GM19468 (cell line): ENCODE measurements at regions not wholly inside any gene's neighbourhood (a gene's known extent, or its start where the extent isn't known, plus 50 kb on each side); places are given as distances from the start of the nearest gene placed in this dataset.

Experiments
- ATAC-seq: cut with Tn5 transposase; IDR thresholded peaks from one replicate; pipeline ENCODE4 v1.9.1; 2021; ENCODE audit warnings: mild to moderate bottlenecking, moderate library complexity, moderate number of reproducible peaks; ENCODE audit not compliant: unreplicated experiment; ENCODE audit errors: extremely low read depth

DNA sequence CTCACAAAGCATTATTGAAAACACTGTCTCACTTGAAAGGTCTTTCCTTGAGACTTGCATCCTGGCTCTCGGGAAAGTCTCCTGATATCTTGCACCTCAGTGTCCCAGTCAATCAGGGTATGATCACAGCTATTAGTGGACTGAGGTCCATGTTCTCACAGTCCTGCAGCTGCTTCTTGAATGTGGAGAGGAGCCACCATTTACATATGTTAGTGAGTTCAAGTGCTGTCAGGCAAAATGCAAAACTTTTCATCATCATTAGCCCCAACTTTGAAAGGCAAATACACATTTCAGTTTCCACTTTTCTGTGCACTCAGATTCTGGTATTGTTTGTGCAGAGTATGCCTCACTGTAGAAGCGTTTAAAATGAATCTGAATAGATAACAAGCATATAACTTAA is 111.6 kb downstream of the SNX18 start:
- ATAC-seq: no peak

- no peak for ATAC-seq
Observed at GRCh38 chr5:54628050-54628449, 110.5 kb downstream of the SNX18 start.

- no peak for ATAC-seq
Observed at GRCh38 chr5:54626407-54626806, 108.8 kb downstream of the SNX18 start.

DNA sequence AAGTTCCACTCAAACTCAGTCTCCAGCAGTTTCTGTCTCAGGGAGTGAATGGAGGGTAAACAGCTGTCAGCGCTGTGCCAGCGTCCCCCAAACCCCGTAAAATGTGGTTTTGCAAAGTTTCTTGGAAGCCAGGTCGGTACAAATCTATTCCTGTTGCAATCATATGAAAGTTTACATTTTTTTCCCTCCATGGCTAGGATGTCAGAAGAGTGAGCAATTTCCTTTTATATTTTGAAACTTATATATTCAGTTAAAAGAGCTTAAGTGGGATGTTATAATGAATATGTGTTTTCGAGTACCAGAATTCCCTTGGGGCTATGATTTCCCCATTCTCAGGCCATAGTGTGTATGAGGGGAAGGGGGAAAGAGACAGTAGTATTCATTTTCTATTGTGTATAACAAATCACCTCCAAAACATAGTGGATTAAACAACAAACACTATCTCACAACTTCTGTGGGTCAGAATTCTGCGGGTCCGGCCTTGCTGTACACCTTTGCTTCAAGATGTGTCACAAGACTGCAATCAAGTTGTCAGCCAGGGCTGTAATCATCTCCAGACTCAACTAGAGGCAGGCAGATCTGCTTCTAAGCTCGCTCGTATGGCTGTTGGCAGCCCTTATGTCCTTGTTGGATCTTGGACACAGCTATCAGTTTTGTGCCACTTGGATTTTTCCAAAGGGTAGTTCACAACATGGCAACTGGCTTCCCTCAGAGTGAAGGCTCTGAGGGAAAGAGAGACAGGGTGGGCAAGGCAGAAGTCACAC is 107.4 kb downstream of the SNX18 start:
- no peak for ATAC-seq

GRCh38 chr5:54621709-54622108 is 104.2 kb downstream of the SNX18 start:
- no peak for ATAC-seq

DNA sequence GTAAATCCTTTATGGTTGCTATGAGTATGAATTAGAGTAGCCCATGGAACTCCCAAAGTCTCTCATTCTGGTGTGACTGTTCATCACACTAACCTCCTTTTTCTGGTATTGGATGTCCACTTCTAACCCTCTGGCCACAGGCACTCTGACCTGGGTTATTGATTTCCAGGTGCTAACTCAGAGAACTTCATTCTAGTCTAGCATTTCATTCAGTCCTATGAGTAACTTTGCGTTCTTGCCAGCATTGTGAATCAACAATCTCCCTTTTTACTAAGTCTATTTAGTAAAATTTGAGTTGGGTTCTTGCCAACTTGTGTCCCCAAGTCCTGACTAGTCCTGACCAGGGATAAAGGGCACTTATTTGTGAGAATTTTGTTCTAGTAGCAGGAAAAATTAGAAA is 103.5 kb downstream of the SNX18 start:
- no peak for ATAC-seq

GRCh38 chr5:54620141-54620933 is 102.8 kb downstream of the SNX18 start:
- ATAC-seq: no peak

- ATAC-seq: no peak
Observed at GRCh38 chr5:54619731-54620130, 102.2 kb downstream of the SNX18 start.

- no peak for ATAC-seq
Observed at GRCh38 chr5:54616518-54617220, 99.1 kb downstream of the SNX18 start.

DNA sequence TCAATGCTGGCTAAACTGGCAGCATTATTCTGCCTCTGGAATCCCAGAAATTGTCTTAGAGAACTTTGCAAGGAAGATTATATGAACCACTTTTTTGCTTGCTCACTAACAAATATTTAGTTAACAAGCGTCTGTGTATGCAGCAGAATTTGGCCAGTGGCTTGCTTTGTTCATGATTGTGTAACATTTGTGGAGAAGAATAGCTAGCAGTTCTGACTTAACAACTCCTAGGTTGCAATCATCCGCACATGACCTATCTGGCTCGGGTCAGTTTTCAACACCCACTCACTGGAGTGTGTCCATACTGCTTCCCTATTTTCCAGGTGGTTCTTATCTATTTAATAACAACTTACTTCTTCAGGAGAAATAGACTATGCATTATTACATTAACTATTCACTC is 98.5 kb downstream of the SNX18 start:
- ATAC-seq: no peak

GRCh38 chr5:54615381-54615780 is 97.8 kb downstream of the SNX18 start:
- no peak for ATAC-seq

DNA sequence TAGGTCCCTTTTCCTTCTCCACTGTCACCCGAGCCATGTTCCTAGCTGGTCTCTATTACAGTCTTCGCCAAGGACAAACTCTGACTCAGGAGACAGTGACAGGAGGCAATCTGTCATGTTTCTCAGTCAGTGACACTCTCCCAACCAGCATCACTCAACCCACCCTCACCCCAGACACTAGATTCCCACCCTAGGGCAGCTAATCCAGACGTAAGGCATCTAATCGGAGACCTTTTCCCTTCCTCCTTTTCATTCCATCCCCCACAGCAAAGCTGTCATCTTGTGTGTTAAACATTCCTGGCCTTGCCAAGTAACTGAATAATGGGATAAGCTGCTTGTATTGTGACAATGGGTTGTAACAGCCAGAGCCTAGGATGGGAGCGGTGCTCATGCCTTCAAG is 95.2 kb downstream of the SNX18 start:
- no peak for ATAC-seq

GRCh38 chr5:54611290-54611951 is 93.9 kb downstream of the SNX18 start:
- ATAC-seq: no peak

- peak; percentile 93 for ATAC-seq
Observed at GRCh38 chr5:54610197-54610944, 92.8 kb downstream of the SNX18 start.

- ATAC-seq: no peak
Observed at GRCh38 chr5:54608423-54609085, 91.0 kb downstream of the SNX18 start.

GRCh38 chr5:54607006-54607405 is 89.4 kb downstream of the SNX18 start:
- ATAC-seq: no peak

DNA sequence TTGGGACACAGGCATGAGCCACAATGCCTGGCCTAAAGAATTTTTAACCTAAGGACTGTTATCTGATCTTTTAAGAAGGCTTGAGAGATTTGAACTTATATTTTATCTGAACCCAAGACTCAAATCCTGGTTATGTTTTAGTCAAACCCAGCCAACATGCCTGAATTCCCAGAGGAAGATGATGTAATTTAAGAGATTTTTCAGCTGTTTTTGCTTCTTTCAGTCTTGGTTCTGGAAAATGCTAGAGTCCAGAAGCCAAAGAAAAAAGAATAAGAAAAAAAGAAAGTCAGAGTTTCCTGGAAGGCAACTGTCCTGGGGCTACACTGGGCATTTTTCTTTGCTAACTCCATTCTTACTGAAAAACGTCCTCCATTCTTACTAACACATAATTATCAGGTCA is 85.8 kb downstream of the SNX18 start:
- ATAC-seq: no peak

DNA sequence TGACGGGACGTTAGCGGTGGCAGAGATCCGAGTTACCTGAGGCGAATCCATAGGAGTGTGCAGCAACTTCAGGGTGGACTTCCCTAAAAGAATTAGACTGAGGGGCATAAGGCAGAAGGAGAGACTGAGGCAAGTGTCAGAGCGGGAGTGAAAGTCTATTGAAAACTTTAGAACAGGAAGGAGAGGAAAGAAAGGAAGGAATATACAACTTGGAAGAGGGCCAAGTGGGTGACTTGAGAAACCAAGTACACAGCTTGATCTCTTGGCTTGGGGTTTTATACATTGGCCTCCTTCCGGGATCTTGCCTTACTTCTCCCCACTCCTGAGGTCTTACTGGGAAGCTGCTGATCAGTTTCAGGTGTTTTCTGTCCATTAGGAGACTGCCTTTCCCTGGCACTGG is 84.9 kb downstream of the SNX18 start:
- ATAC-seq: no peak
